ENCODE measurements at regions not wholly inside any gene's neighbourhood (a gene's known extent, or its start where the extent isn't known, plus 50 kb on each side); places are given as distances from the start of the nearest gene placed in this dataset.

DNA sequence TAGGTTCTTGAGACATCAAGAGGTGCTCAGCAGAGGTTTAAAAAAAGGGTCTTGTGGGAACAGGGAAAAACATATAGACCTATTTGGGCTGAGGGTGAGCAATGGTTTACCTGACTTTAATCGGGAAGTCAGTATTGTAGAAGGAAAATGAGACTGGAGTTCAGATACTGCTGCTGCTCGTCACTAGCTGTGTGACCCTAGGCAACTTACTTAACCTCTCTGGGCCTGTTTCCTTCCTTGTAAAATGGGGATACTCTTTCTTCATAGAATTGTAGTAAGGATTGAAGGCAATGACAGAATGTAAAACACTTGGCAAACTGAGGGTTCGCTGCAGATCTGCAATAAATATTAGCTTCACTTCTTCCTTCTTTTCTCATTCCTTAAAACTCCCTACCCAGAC lies 327.5 kb upstream of the PROK2 start:
- peaks cover 6% of the 10 kb centered on the region for H3K4me1 Mint-ChIP-seq
- no peak overlapping the region for H3K4me3 Mint-ChIP-seq
- Histone ChIP-seq H2AFZ (ENCODE audit: insufficient read depth, low read depth, low read length, poor library complexity, severe bottlenecking) (no peak overlapping the region), H3K36me3 (replicated peaks in 1 of 2; ENCODE audit: control insufficient read depth in 1 of 2, insufficient read depth in 2 of 2, low read length in 2 of 2) (no peaks in the 10 kb centered on the region), H3K79me2 (ENCODE audit: insufficient read depth, low read length) (no peaks in the 10 kb centered on the region), H3K9ac (ENCODE audit: insufficient read depth, low read length, poor library complexity, severe bottlenecking) (no peak overlapping the region), H4K20me1 (ENCODE audit: insufficient read depth, low read length) (no peaks in the 10 kb centered on the region), H3K27me3 (ENCODE audit: control insufficient read depth in 2 of 2, insufficient read depth in 2 of 2, low read length in 2 of 2) (no peaks in the 10 kb centered on the region), H3K4me2 (replicated peaks; ENCODE audit: extremely low read depth, low read length, poor library complexity, severe bottlenecking) (no peak overlapping the region), H3K4me3 (replicated peaks in 1 of 3; ENCODE audit: low read depth in 2 of 3, low read length in 3 of 3) (no peak overlapping the region), H3K27ac (ENCODE audit: low read depth in 1 of 2, low read length in 2 of 2) (no peak overlapping the region), H3K4me1 (ENCODE audit: control insufficient read depth in 1 of 2, insufficient read depth in 2 of 2, low read length in 2 of 2) (peaks cover 0 to 5% of the 10 kb centered on the region in 2 donors), H3K9me3 (replicated peaks in 1 of 2; ENCODE audit: control insufficient read depth in 1 of 2, insufficient read depth in 1 of 2, low read length in 2 of 2) (no peaks in the 10 kb centered on the region)
- H3K27ac Mint-ChIP-seq, result no peak overlapping the region
- H3K36me3 Mint-ChIP-seq, result peaks cover 0 to 2% of the 10 kb centered on the region in 2 donors
- no peak for DNase-seq
- H3K27me3 Mint-ChIP-seq (ENCODE audit: low read depth in 3 of 3), result peaks cover 0 to 12% (median 5%) of the 10 kb centered on the region in 3 donors
- TF ChIP-seq, protein P1, sequence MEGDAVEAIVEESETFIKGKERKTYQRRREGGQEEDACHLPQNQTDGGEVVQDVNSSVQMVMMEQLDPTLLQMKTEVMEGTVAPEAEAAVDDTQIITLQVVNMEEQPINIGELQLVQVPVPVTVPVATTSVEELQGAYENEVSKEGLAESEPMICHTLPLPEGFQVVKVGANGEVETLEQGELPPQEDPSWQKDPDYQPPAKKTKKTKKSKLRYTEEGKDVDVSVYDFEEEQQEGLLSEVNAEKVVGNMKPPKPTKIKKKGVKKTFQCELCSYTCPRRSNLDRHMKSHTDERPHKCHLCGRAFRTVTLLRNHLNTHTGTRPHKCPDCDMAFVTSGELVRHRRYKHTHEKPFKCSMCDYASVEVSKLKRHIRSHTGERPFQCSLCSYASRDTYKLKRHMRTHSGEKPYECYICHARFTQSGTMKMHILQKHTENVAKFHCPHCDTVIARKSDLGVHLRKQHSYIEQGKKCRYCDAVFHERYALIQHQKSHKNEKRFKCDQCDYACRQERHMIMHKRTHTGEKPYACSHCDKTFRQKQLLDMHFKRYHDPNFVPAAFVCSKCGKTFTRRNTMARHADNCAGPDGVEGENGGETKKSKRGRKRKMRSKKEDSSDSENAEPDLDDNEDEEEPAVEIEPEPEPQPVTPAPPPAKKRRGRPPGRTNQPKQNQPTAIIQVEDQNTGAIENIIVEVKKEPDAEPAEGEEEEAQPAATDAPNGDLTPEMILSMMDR (IDR thresholded peaks at IDR 0.05), result no peak
- no peaks in the 10 kb centered on the region for H3K9me3 Mint-ChIP-seq
- intact Hi-C loops (cut with micrococcal nuclease), result loop anchor here in 1 of 2 donors (10.0 kb wide), 1 partner anchor 92 kb away; no protein-coding TSS in a partner anchor
- no CpG with 5 or more reads among the region's 3 CpGs for WGBS (ENCODE audit: insufficient coverage)

DNA sequence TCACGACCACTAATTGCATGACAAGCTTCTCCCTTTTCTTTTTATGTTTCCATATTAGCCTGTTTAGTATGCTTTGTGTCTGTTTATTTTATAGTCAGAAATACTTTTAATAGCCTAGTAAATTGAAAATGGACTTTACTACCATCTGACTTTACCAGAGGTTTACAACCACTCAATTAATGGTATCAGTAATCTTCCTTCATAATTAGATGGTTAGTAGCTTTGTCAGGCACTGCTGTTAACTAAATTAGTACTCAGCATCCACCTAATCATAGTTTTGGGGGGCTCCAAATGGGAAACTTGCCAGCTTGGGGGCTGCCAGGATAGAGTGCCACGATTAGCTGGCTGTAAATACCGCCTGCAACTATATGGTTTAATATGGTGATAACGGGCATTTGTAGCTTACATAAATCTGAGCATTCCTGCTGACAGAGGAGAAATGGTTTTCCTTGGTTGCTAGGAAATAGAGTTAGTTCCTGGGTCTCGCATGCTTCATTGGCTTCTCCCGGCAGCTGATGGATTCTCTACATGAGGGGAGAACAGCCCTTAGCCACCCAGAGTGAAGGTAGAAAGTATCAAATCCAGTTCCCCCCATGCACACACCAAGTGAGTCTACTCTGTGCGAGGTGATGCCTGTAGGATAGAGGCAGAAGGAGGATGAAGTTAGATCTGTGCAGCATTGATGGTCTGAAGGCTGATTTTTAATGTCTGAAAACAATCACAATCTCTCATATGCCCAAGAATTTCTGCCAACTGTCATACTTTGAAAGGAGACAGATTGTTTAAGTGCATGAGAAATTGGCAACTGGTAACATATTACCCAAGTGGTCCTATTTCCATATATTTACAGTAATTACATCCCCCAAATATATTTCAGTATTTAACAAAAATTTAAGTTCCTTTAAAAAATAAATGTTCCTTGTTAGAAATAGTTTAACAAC lies 326.6 kb upstream of the PROK2 start:
- TF ChIP-seq, protein P1 (IDR thresholded peaks at IDR 0.05), result no peak
- Histone ChIP-seq H3K4me2 (replicated peaks; ENCODE audit: extremely low read depth, low read length, poor library complexity, severe bottlenecking) (no peak overlapping the region), H3K4me1 (ENCODE audit: control insufficient read depth in 1 of 2, insufficient read depth in 2 of 2, low read length in 2 of 2) (peaks cover 0 to 5% of the 10 kb centered on the region in 2 donors), H3K36me3 (replicated peaks in 1 of 2; ENCODE audit: control insufficient read depth in 1 of 2, insufficient read depth in 2 of 2, low read length in 2 of 2) (no peaks in the 10 kb centered on the region), H3K27me3 (ENCODE audit: control insufficient read depth in 2 of 2, insufficient read depth in 2 of 2, low read length in 2 of 2) (no peaks in the 10 kb centered on the region), H3K27ac (ENCODE audit: low read depth in 1 of 2, low read length in 2 of 2) (no peak overlapping the region), H4K20me1 (ENCODE audit: insufficient read depth, low read length) (no peaks in the 10 kb centered on the region), H3K9me3 (replicated peaks in 1 of 2; ENCODE audit: control insufficient read depth in 1 of 2, insufficient read depth in 1 of 2, low read length in 2 of 2) (no peaks in the 10 kb centered on the region), H2AFZ (ENCODE audit: insufficient read depth, low read depth, low read length, poor library complexity, severe bottlenecking) (no peak overlapping the region), H3K4me3 (replicated peaks in 1 of 3; ENCODE audit: low read depth in 2 of 3, low read length in 3 of 3) (no peak overlapping the region), H3K79me2 (ENCODE audit: insufficient read depth, low read length) (no peaks in the 10 kb centered on the region), H3K9ac (ENCODE audit: insufficient read depth, low read length, poor library complexity, severe bottlenecking) (no peak overlapping the region)
- intact Hi-C loops (cut with micrococcal nuclease), result loop anchor here in 1 of 2 donors (10.0 kb wide), 1 partner anchor 93 kb away; no protein-coding TSS in a partner anchor
- H3K4me1 Mint-ChIP-seq, result peaks cover 7% of the 10 kb centered on the region
- H3K9me3 Mint-ChIP-seq, result no peaks in the 10 kb centered on the region
- H3K27ac Mint-ChIP-seq, result peak overlapping the region in 1 of 7 donors; percentile 47
- 90% methylated on average over 2 of the region's 7 CpGs for WGBS (ENCODE audit: insufficient coverage)
- no peak for DNase-seq
- no peak overlapping the region for H3K4me3 Mint-ChIP-seq
- H3K36me3 Mint-ChIP-seq, result peaks cover 0 to 2% of the 10 kb centered on the region in 2 donors
- peaks cover 0 to 12% (median 3%) of the 10 kb centered on the region in 3 donors for H3K27me3 Mint-ChIP-seq (ENCODE audit: low read depth in 3 of 3)
